ENCODE measurements at regions not wholly inside any gene's neighbourhood (a gene's known extent, or its start where the extent isn't known, plus 50 kb on each side); places are given as distances from the start of the nearest gene placed in this dataset.

GRCh38 chr4:188867796-188868195 lies 728.6 kb downstream of the TRIML1 start:
- TF ChIP-seq CTCF (IDR thresholded peaks at IDR 0.05), result no peak
- TF ChIP-seq POLR2AphosphoS5 (IDR thresholded peaks at IDR 0.05), result no peak
